ENCODE measurements at regions not wholly inside any gene's neighbourhood (a gene's known extent, or its start where the extent isn't known, plus 50 kb on each side); places are given as distances from the start of the nearest gene placed in this dataset.
A peak's percentile ranks its signal among the peaks of the same experiment; 100 is the strongest.

GRCh38 chr17:27380551-27380950 is 75.7 kb upstream of the KSR1 start:
- intact Hi-C loops (cut with micrococcal nuclease) = loop anchor here (5.0 kb wide), 1 partner anchor 217 kb away; no protein-coding TSS in a partner anchor
- Mint-ChIP-seq H3K4me3 (no peak overlapping the region), H3K27ac (no peak overlapping the region), H3K9me3 (no peaks in the 10 kb centered on the region), H3K27me3 (peaks cover 12% of the 10 kb centered on the region), H3K36me3 (ENCODE audit: low read depth) (no peaks in the 10 kb centered on the region), H3K4me1 (ENCODE audit: low read depth) (no peaks in the 10 kb centered on the region)
- no peak for DNase-seq
- ChIA-PET POLR2A (interaction anchor here (0.6 to 1.4 kb wide), 2 partner anchors 26 to 937 kb away, joined by 3 read pairs; no protein-coding TSS in a partner anchor), CTCF (interaction anchor here (0.6 to 8.2 kb wide), 36 partner anchors 10 to 389 kb away, joined by 3 to 161 read pairs (median 4); no protein-coding TSS in a partner anchor)
- ATAC-seq = no peak
- no peak for TF ChIP-seq CTCF (IDR thresholded peaks at IDR 0.05)

GRCh38 chr17:27381007-27381501 is 75.2 kb upstream of the KSR1 start:
- Mint-ChIP-seq H3K27me3 (peaks cover 11% of the 10 kb centered on the region), H3K4me3 (no peak overlapping the region), H3K36me3 (ENCODE audit: low read depth) (no peaks in the 10 kb centered on the region), H3K27ac (no peak overlapping the region), H3K4me1 (ENCODE audit: low read depth) (no peaks in the 10 kb centered on the region), H3K9me3 (no peaks in the 10 kb centered on the region)
- ATAC-seq (peak; percentile 98), DNase-seq (peak; percentile 91)
- intact Hi-C loops (cut with micrococcal nuclease) = loop anchor here (5.0 kb wide), 1 partner anchor 216 kb away; no protein-coding TSS in a partner anchor
- TF ChIP-seq CTCF (IDR thresholded peaks at IDR 0.05) = peak; percentile 100
- POLR2A ChIA-PET = interaction anchor here (0.6 to 1.4 kb wide), 3 partner anchors 26 to 937 kb away, joined by 3 read pairs; no protein-coding TSS in a partner anchor
- CTCF ChIA-PET = interaction anchor here (0.6 to 8.2 kb wide), 46 partner anchors 10 to 389 kb away, joined by 3 to 161 read pairs (median 4); no protein-coding TSS in a partner anchor

- Mint-ChIP-seq H3K9me3 (no peaks in the 10 kb centered on the region), H3K4me3 (no peak overlapping the region), H3K36me3 (ENCODE audit: low read depth) (no peaks in the 10 kb centered on the region), H3K27ac (no peak overlapping the region), H3K4me1 (ENCODE audit: low read depth) (no peaks in the 10 kb centered on the region), H3K27me3 (peaks cover 11% of the 10 kb centered on the region)
- intact Hi-C loops (cut with micrococcal nuclease) = loop anchor here (5.0 kb wide), 1 partner anchor 215 kb away; no protein-coding TSS in a partner anchor
- CTCF ChIA-PET = interaction anchor here (0.7 to 8.2 kb wide), 21 partner anchors 14 to 272 kb away, joined by 3 to 161 read pairs (median 4); no protein-coding TSS in a partner anchor
- POLR2A ChIA-PET = interaction anchor here (0.9 to 1.4 kb wide), 2 partner anchors 71 to 88 kb away, joined by 3 read pairs; partner anchors contain the start of gene WSB1
- TF ChIP-seq CTCF (IDR thresholded peaks at IDR 0.05) = no peak
- no peak for DNase-seq
- ATAC-seq = no peak
These were observed 74.2 kb upstream of the KSR1 start for GRCh38 chr17:27382025-27382424.

- no peaks in the 10 kb centered on the region for H3K36me3 Mint-ChIP-seq (ENCODE audit: low read depth)
- no peak for TF ChIP-seq CTCF (IDR thresholded peaks at IDR 0.05)
- ATAC-seq (no peak), DNase-seq (no peak)
- H3K4me1 Mint-ChIP-seq (ENCODE audit: low read depth) = peaks cover 4% of the 10 kb centered on the region
- H3K4me3 Mint-ChIP-seq = no peak overlapping the region
- H3K27me3 Mint-ChIP-seq = peaks cover 8% of the 10 kb centered on the region
- intact Hi-C loops (cut with micrococcal nuclease) = loop anchor here (5.0 kb wide), 1 partner anchor 213 kb away; no protein-coding TSS in a partner anchor
- no peaks in the 10 kb centered on the region for H3K9me3 Mint-ChIP-seq
- POLR2A ChIA-PET = interaction anchor here (0.9 kb wide), 1 partner anchor 195 kb away, joined by 3 read pairs; no protein-coding TSS in a partner anchor
- CTCF ChIA-PET = interaction anchor here (1.3 to 8.2 kb wide), 5 partner anchors 30 to 266 kb away, joined by 4 to 161 read pairs (median 8); no protein-coding TSS in a partner anchor
- H3K27ac Mint-ChIP-seq = no peak overlapping the region
These were observed 72.0 kb upstream of the KSR1 start for GRCh38 chr17:27384261-27384701.

GRCh38 chr17:27384726-27385125 is 71.5 kb upstream of the KSR1 start:
- DNase-seq = no peak
- no peaks in the 10 kb centered on the region for H3K36me3 Mint-ChIP-seq (ENCODE audit: low read depth)
- ATAC-seq = no peak
- ChIA-PET POLR2A (interaction anchor here (0.9 kb wide), 1 partner anchor 194 kb away, joined by 3 read pairs; no protein-coding TSS in a partner anchor), CTCF (interaction anchor here (1.3 to 8.2 kb wide), 5 partner anchors 31 to 266 kb away, joined by 4 to 161 read pairs (median 8); no protein-coding TSS in a partner anchor)
- no peak for TF ChIP-seq CTCF (IDR thresholded peaks at IDR 0.05)
- no peaks in the 10 kb centered on the region for H3K9me3 Mint-ChIP-seq
- H3K27me3 Mint-ChIP-seq = peaks cover 8% of the 10 kb centered on the region
- no peak overlapping the region for H3K27ac Mint-ChIP-seq
- no peak overlapping the region for H3K4me3 Mint-ChIP-seq
- intact Hi-C loops (cut with micrococcal nuclease) = loop anchor here (5.0 kb wide), 1 partner anchor 213 kb away; no protein-coding TSS in a partner anchor
- H3K4me1 Mint-ChIP-seq (ENCODE audit: low read depth) = peaks cover 4% of the 10 kb centered on the region

Measured in activated CD8-positive, alpha-beta T cell treated with anti-CD3 and anti-CD28 coated beads for 36 hours (primary cell).